BJ (cell line): ENCODE measurements at regions not wholly inside any gene's neighbourhood (a gene's known extent, or its start where the extent isn't known, plus 50 kb on each side); places are given as distances from the start of the nearest gene placed in this dataset.

Source experiments
- CTCF ChIA-PET: fragments of 350-600 bp; formaldehyde crosslinking; extraction: SDS; loops from one replicate; lab custom pipeline; 2021; ENCODE audit warnings: antibody characterized with exemption, inconsistent platforms; lab: Yijun Ruan, JAX
- POLR2A ChIA-PET: fragments of 300-600 bp; sonication (Branson Sonifier 250); formaldehyde crosslinking; extraction: SDS; loops from one replicate; lab custom pipeline; 2021; ENCODE audit warnings: antibody characterized with exemption; lab: Charles Lee
- DNase-seq: peaks from one replicate; pipeline ENCODE4 v3.0.0-alpha.2; 2011; ENCODE audit warnings: low read depth
- H3K27me3 ChIP-seq: 2 replicates; pipeline ENCODE4 v1.6.0; 2011; ENCODE audit warnings: low read length; ENCODE audit not compliant: control insufficient read depth, insufficient read depth
- H3K36me3 ChIP-seq: 2 replicates; pipeline ENCODE4 v1.5.1; 2011; ENCODE audit warnings: low read length; ENCODE audit not compliant: control insufficient read depth, insufficient read depth
- H3K4me3 ChIP-seq: 2 replicates; pipeline ENCODE4 v1.5.1; 2011; ENCODE audit warnings: low read depth, mild to moderate bottlenecking, control low read depth, low read length
- TF ChIP-seq, protein P1 (sequence below): IDR thresholded peaks from 2 replicates; pipeline ENCODE4 v1.5.1; 2011; ENCODE audit warnings: low read depth, mild to moderate bottlenecking, control low read depth, inconsistent platforms, low read length, moderate library complexity; ENCODE audit not compliant: insufficient read depth

GRCh38 chr18:41170346-41170745 is 784.7 kb upstream of the PIK3C3 start:
- no peak overlapping the region for H3K4me3 ChIP-seq
- no peaks in the 10 kb centered on the region for H3K27me3 ChIP-seq
- ChIA-PET POLR2A (no interaction called here), CTCF (no interaction called here)
- TF ChIP-seq, protein P1, sequence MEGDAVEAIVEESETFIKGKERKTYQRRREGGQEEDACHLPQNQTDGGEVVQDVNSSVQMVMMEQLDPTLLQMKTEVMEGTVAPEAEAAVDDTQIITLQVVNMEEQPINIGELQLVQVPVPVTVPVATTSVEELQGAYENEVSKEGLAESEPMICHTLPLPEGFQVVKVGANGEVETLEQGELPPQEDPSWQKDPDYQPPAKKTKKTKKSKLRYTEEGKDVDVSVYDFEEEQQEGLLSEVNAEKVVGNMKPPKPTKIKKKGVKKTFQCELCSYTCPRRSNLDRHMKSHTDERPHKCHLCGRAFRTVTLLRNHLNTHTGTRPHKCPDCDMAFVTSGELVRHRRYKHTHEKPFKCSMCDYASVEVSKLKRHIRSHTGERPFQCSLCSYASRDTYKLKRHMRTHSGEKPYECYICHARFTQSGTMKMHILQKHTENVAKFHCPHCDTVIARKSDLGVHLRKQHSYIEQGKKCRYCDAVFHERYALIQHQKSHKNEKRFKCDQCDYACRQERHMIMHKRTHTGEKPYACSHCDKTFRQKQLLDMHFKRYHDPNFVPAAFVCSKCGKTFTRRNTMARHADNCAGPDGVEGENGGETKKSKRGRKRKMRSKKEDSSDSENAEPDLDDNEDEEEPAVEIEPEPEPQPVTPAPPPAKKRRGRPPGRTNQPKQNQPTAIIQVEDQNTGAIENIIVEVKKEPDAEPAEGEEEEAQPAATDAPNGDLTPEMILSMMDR = no peak
- no peaks in the 10 kb centered on the region for H3K36me3 ChIP-seq
- no peak for DNase-seq

GRCh38 chr18:41165625-41166024 is 789.4 kb upstream of the PIK3C3 start:
- TF ChIP-seq, protein P1 = no peak
- Histone ChIP-seq H3K36me3 (no peaks in the 10 kb centered on the region), H3K4me3 (no peak overlapping the region), H3K27me3 (peaks cover 1% of the 10 kb centered on the region; the same call in 1 of the 2 replicates)
- ChIA-PET POLR2A (no interaction called here), CTCF (no interaction called here)
- DNase-seq = no peak

DNA sequence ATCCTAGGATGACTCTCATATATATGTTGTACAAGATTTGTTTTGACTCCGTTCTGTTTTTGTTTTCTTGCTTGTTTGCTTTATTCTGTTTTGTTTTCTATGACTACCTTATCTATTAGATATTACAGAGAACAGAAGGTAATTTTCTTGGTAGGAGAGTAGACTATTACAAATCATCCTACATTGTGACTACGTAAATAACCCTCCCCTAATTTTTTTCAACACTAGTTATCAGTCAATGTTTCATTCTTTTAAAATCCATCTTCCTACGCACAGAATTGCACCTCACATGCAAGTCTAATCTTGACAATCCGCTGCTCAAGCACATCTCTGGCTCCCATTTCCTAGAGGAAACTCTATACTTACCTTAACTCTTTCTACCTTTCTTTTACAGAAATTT is 792.3 kb upstream of the PIK3C3 start:
- TF ChIP-seq, protein P1 = no peak
- CTCF ChIA-PET = no interaction called here
- Histone ChIP-seq H3K27me3 (peaks cover 1% of the 10 kb centered on the region; the same call in 1 of the 2 replicates), H3K36me3 (no peaks in the 10 kb centered on the region), H3K4me3 (no peak overlapping the region)
- no peak for DNase-seq
- POLR2A ChIA-PET = no interaction called here

- Histone ChIP-seq H3K36me3 (no peaks in the 10 kb centered on the region), H3K27me3 (peaks cover 1% of the 10 kb centered on the region; the same call in 1 of the 2 replicates), H3K4me3 (no peak overlapping the region)
- ChIA-PET CTCF (no interaction called here), POLR2A (no interaction called here)
- no peak for DNase-seq
- TF ChIP-seq, protein P1 = no peak
These were observed 792.8 kb upstream of the PIK3C3 start for GRCh38 chr18:41162191-41162590.

DNA sequence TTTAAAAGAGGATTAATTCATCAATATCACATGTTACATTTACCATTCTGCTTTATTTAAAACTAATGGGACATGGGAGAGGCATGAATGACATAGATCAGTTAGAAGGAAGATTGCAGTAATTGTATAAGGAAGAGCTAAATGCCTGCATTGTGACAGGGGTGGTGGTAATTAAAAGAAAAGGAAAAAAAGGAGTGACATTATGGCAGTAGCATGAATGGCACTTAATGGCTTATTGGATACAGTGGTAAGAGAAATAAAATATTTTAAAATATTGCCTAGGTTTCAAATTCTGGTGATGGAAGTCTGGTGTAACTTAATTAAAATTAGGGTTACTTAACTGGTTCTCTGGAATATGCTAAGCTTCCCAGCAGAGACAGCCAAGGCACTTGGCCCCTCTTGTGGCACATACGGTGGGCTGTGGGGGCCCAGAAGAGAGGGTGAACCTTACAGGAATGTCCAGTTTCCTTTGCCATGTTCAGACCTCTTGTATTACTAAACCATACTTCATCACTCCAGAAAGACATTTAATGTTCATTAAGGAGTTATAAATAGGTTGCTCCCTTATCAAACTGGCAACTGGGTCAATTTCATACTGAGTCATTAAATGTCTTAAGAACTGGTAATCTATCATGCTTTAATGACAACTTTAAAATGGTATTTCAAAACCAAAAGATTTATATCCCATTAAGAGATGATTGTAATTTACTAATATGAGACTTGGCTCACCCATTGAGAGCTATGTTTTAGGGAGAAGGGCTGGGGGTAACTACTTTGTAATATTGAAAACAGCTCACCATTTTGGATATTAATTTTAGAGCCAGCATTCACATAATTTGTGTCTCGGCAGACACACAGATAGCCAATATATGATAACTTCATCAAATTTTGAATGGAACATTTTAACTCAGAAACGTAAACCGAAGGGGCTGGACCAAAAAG is 798.9 kb upstream of the PIK3C3 start:
- no peak overlapping the region for H3K4me3 ChIP-seq
- POLR2A ChIA-PET = no interaction called here
- no peaks in the 10 kb centered on the region for H3K27me3 ChIP-seq
- DNase-seq = no peak
- CTCF ChIA-PET = no interaction called here
- TF ChIP-seq, protein P1 = no peak
- H3K36me3 ChIP-seq = no peaks in the 10 kb centered on the region
